ENCODE measurements at regions not wholly inside any gene's neighbourhood (a gene's known extent, or its start where the extent isn't known, plus 50 kb on each side); places are given as distances from the start of the nearest gene placed in this dataset.
"Not testable (repeated sequence)": the region's sequence is repeated elsewhere in the genome, so short reads cannot be mapped to it uniquely, and the experiment has no call there.

DNA sequence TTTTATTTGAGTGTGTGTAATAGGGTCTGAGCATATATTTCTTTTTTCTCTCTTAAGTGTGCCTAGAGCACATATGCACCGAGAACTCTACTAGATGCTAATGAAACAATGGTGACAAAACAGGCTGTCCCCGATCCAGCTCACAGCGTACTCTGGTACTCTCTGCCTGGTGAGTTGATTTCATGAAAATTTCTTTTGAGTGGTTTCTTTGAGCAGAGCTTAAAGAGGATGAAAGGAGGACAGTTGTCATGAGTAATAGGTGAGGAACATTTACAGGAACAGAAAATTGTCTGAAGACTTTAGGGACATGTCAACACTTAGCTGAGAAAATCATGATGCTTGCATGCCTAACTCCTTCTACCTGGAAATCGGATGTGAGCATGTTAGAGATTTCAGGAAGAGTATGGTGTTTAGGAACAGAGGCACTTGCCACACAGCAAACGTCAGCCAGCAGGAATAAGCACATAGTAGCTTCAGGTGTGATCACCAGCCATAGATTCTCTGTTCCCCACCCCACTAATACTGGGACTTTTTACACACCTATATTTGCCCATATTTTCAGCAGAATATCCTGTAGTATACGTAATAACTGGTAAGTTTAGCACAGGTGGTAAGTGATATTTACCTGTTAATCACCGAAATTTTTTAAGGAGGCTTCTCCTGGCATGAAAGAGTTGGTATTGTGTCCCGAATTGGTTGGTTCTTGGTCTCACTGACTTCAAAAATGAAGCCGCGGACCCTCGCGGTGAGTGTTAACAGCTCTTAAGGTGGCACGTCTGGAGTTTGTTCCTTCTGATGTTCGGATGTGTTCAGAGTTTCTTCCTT, 111.1 kb downstream of the ZNF330 start:
- Mint-ChIP-seq H3K9me3 (no peaks in the 10 kb centered on the region), H3K36me3 (ENCODE audit: insufficient read depth in 2 of 2) (no peaks in the 10 kb centered on the region), H3K4me1 (ENCODE audit: low read depth) (no peaks in the 10 kb centered on the region), H3K27ac (no peak overlapping the region), H3K27me3 (ENCODE audit: low read depth) (peaks cover 23% of the 10 kb centered on the region), H3K4me3 (no peak overlapping the region)
- ATAC-seq (replicated peaks in 1 of 2) (no peak), DNase-seq (no peak)

DNA sequence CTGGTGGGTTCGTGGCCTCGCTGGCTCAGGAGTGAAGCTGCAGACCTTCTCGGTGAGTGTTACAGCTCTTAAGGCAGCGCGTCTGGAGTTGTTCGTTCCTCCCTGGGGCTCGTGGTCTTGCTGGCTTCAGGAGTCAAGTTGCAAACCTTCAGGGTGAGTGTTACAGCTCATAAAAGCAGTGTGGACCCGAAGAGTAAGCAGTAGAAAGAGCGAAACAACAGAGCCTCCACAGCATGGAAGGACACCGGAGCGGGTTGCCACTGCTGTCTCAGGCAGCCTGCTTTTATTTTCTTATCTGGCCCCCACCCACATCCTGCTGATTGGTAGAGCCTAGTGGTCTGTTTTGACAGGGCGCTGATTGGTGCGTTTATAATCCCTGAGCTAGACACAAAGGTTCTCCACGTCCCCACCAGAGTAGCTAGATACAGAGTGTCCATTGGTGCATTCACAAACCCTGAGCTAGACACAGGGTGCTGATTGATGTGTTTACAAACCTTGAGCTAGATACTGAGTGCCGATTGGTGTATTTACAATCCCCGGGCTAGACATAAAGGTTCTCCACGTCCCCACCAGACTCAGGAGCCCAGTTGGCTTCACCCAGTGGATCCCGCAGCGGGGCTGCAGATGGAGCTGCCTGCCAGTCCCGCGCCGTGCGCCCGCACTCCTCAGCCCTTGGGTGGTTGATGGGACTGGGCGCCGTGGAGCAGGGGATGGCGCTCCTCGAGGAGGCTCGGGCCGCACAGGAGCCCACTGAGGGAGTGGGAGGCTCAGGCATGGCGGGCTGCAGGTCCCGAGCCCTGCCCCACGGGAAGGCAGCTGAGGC, 111.9 kb downstream of the ZNF330 start:
- ATAC-seq (replicated peaks in 1 of 2); H3K36me3 Mint-ChIP-seq (ENCODE audit: insufficient read depth in 2 of 2); H3K4me3 Mint-ChIP-seq; H3K9me3 Mint-ChIP-seq; H3K4me1 Mint-ChIP-seq (ENCODE audit: low read depth); H3K27ac Mint-ChIP-seq; DNase-seq: not testable (repeated sequence)
- H3K27me3 Mint-ChIP-seq (ENCODE audit: low read depth), result peaks cover 23% of the 10 kb centered on the region

DNA sequence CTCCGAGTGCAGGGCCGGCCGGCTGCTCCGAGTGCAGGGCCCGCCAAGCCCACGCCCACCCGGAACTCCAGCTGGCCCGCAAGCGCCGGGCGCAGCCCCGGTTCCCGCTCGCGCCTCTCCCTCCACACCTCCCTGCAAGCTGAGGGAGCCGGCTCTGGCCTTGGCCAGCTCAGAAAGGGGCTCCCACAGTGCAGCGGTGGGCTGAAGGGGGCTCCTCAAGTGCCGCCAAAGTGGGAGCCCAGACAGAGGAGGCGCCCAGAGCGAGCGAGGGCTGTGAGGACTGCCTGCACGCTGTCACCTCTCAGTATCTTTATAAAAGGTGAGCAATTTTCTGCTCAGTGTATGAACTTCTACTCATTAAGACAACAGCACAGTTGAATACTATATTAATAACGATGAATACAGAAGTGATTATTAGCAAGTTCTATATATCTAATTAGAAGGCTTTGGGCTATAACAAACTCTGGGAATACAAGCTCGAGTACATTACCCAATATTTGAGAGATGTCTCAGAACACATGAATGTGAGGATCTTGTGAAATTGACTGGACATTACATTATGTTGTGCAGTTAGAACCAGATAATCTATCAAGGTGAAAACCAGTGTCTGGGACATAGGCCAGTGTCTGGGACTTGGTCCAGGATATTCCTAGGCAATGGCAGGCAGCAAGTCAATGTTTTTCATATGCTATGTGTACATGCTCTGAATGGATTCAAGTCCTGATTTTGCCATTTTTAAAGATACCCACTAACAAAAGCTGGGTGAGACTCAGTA, 112.9 kb downstream of the ZNF330 start:
- H3K36me3 Mint-ChIP-seq (ENCODE audit: insufficient read depth in 2 of 2); H3K9me3 Mint-ChIP-seq; H3K27ac Mint-ChIP-seq; ATAC-seq (replicated peaks in 1 of 2); H3K4me1 Mint-ChIP-seq (ENCODE audit: low read depth); DNase-seq: not testable (repeated sequence)
- Mint-ChIP-seq H3K4me3 (peak overlapping the region; percentile 36 to 37), H3K27me3 (ENCODE audit: low read depth) (peaks cover 23% of the 10 kb centered on the region)

DNA sequence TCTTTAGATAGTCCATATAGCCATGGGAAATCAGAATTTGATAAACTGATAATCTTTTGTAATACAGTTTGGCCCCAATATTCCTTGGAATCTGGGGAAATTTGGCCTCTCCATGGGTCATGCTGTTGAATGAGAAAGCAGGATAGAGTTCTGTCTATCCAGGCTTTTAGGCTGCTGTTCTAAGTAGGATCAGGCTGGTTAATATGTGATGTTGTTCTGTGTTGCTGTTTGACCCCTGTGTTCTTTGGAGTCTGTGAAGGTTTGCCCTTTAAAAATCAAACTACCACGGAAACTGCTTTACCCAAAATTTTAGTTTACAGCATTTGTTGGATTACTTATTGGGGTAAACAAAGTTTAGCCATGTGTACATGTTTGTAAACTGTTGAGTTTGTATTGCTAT, 114.5 kb downstream of the ZNF330 start:
- no peak for ATAC-seq (replicated peaks in 1 of 2)
- DNase-seq, result no peak
- Mint-ChIP-seq H3K4me3 (no peak overlapping the region), H3K9me3 (no peaks in the 10 kb centered on the region), H3K4me1 (ENCODE audit: low read depth) (no peaks in the 10 kb centered on the region), H3K36me3 (ENCODE audit: insufficient read depth in 2 of 2) (no peaks in the 10 kb centered on the region), H3K27me3 (ENCODE audit: low read depth) (peaks cover 22% of the 10 kb centered on the region), H3K27ac (no peak overlapping the region)

DNA sequence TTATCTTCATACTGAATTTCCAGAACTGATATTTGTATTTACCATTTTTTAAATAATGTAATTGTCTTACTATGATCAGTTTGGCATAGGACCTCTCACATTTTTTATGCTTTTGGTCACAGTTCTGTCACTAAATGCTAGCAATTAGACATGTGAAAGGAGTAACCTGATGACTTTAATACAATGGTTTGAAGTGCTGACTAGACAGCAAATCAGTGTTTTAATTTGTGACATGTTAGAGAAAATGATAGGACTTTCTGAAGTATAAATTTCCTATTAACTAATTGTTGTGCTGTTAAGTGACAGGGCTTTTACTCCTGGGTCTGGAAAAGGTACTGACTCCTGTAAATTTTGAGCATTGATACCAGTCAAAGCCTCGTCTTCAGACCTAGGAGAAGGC, 117.5 kb downstream of the ZNF330 start:
- H3K4me1 Mint-ChIP-seq (ENCODE audit: low read depth), result no peaks in the 10 kb centered on the region
- ATAC-seq (replicated peaks in 1 of 2) (no peak), DNase-seq (no peak)
- H3K36me3 Mint-ChIP-seq (ENCODE audit: insufficient read depth in 2 of 2), result no peaks in the 10 kb centered on the region
- H3K27ac Mint-ChIP-seq, result no peak overlapping the region
- peaks cover 16% of the 10 kb centered on the region for H3K27me3 Mint-ChIP-seq (ENCODE audit: low read depth)
- no peak overlapping the region for H3K4me3 Mint-ChIP-seq
- H3K9me3 Mint-ChIP-seq, result no peaks in the 10 kb centered on the region

DNA sequence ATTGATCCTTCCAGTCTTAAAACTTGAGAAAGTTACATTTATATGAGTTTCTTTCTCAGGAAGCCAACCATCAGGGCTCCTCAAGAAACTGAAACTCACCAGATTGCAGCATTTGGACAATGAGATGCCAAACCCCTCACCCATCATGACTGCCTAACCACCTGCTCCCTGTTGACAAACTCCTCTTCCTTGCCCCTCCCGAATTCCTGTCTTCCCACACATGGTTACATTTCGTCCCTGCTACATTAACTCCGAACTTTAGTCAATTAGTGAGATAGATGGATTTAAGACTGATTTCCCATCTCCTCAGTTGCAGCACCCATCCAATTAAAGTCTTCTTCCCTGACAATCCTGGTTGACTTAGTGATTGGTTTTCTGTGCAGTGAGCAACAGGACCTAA, 118.7 kb downstream of the ZNF330 start:
- ATAC-seq (replicated peaks in 1 of 2) (no peak), DNase-seq (no peak)
- Mint-ChIP-seq H3K4me3 (no peak overlapping the region), H3K27ac (no peak overlapping the region), H3K9me3 (no peaks in the 10 kb centered on the region), H3K27me3 (ENCODE audit: low read depth) (peaks cover 16% of the 10 kb centered on the region), H3K4me1 (ENCODE audit: low read depth) (no peaks in the 10 kb centered on the region), H3K36me3 (ENCODE audit: insufficient read depth in 2 of 2) (no peaks in the 10 kb centered on the region)

DNA sequence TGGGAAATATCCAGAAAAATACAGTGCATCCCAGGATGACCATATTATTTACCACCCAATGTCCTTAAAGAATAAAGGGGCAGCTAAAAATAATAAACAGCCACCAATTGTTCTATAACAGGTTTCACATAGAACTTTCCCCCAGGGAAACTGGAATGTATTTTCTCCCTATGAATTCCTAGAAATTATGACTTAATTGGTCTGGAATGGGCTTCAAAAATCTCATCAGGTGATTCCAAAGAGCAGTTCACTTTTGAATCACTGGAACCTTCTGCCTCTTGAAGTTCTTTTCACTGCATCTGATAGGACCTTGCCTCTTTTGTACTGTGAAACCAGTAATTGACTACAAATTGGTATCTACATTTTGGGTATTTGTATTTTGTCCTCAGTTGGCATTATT, 119.3 kb downstream of the ZNF330 start:
- H3K4me1 Mint-ChIP-seq (ENCODE audit: low read depth), result no peaks in the 10 kb centered on the region

DNA sequence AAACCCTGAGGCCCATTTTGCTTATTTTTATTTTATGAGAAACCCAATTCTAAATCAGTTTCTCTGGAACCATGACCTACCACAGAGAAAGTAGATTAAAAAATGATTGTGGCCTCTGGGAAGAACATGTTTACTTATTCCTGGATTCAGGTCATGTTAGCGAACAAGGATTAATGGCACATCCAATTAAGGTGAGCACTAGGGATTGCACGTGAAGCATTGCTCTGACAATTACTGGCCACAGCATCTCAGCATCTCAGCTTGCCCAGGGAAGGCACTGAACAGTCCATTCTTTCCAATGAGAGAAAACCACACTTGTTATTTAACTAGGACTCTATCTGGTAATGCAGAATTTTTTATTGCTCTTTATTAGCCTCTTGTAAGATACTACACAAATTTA, 119.8 kb downstream of the ZNF330 start:
- Mint-ChIP-seq H3K27me3 (ENCODE audit: low read depth) (peaks cover 16% of the 10 kb centered on the region), H3K9me3 (no peaks in the 10 kb centered on the region), H3K4me3 (no peak overlapping the region), H3K27ac (no peak overlapping the region), H3K4me1 (ENCODE audit: low read depth) (no peaks in the 10 kb centered on the region), H3K36me3 (ENCODE audit: insufficient read depth in 2 of 2) (no peaks in the 10 kb centered on the region)
- no peak for DNase-seq
- ATAC-seq (replicated peaks in 1 of 2), result no peak

More for the DNA sequence above, 119.3 kb downstream of the ZNF330 start:
- Mint-ChIP-seq H3K9me3 (no peaks in the 10 kb centered on the region), H3K27ac (no peak overlapping the region), H3K27me3 (ENCODE audit: low read depth) (peaks cover 16% of the 10 kb centered on the region), H3K36me3 (ENCODE audit: insufficient read depth in 2 of 2) (no peaks in the 10 kb centered on the region), H3K4me3 (no peak overlapping the region)
- DNase-seq (no peak), ATAC-seq (replicated peaks in 1 of 2) (no peak)

DNA sequence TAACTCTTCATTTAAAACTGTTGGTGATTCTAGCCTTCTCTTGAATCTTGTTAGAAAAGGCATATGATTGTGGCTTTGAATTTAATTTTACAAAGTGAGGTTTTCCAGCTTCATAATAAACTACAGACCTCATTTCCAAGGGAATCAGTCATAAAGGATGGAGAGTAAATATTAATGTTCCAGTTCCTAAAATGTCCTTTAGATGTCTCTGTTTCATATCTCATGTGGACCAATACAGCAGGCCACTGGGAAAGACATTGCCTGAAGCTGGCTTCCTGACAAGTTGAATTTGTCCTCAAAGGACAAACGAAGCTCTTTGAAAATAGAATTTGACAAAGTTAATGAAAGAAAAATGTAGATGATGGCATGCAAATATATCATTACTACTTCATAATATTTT, 125.4 kb downstream of the ZNF330 start:
- DNase-seq, result no peak
- H3K9me3 Mint-ChIP-seq, result no peaks in the 10 kb centered on the region

DNA sequence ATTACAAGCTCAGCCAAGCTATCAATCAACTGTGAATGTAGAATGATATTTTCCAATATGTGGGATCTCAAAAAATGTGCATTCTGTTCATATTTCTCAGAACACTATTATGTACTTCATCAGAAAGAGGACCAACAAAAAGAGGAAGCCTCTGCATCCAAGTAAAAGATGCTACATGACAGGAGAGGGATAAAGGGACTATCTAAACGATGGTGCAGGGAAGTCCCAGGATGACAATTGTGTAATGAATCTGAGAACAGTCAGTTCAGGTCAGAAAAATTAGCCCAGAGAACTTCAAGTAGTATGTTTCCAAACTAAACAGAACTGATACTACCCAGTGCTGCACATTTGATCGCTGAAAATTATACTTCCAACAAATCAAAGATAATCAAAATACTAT, 127.0 kb downstream of the ZNF330 start:
- Mint-ChIP-seq H3K27ac (no peak overlapping the region), H3K4me1 (ENCODE audit: low read depth) (no peaks in the 10 kb centered on the region), H3K4me3 (no peak overlapping the region), H3K27me3 (ENCODE audit: low read depth) (no peaks in the 10 kb centered on the region), H3K36me3 (ENCODE audit: insufficient read depth in 2 of 2) (no peaks in the 10 kb centered on the region), H3K9me3 (no peaks in the 10 kb centered on the region)
- ATAC-seq (replicated peaks in 1 of 2), result no peak
- DNase-seq, result no peak

More for the DNA sequence above, 125.4 kb downstream of the ZNF330 start:
- H3K27me3 Mint-ChIP-seq (ENCODE audit: low read depth), result peaks cover 3% of the 10 kb centered on the region
- no peaks in the 10 kb centered on the region for H3K36me3 Mint-ChIP-seq (ENCODE audit: insufficient read depth in 2 of 2)
- no peak for ATAC-seq (replicated peaks in 1 of 2)
- no peaks in the 10 kb centered on the region for H3K4me1 Mint-ChIP-seq (ENCODE audit: low read depth)
- no peak overlapping the region for H3K4me3 Mint-ChIP-seq
- H3K27ac Mint-ChIP-seq, result no peak overlapping the region

DNA sequence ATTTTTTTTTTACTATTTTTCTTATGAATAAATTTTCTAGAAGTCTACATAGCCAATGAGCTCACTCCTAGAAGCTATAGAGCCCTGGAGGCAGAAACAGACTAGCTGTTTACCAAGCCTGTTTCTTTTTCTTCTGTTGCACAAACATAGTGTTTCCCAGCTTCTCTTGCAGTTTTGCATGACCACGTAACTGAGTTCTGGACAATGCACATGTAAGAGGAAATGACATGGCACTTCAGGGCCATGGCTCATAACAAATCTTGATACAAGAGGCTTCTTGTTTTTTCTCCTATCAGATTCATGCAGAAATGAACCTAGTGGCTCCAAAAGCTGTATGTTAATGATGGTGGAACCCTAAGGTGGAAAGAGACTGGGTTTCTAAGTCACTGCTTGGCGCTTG, 127.4 kb downstream of the ZNF330 start:
- no peak for ATAC-seq (replicated peaks in 1 of 2)
- H3K4me1 Mint-ChIP-seq (ENCODE audit: low read depth), result no peaks in the 10 kb centered on the region
- H3K36me3 Mint-ChIP-seq (ENCODE audit: insufficient read depth in 2 of 2), result no peaks in the 10 kb centered on the region
- DNase-seq, result no peak
- no peak overlapping the region for H3K4me3 Mint-ChIP-seq
- no peaks in the 10 kb centered on the region for H3K27me3 Mint-ChIP-seq (ENCODE audit: low read depth)
- H3K27ac Mint-ChIP-seq, result no peak overlapping the region
- no peaks in the 10 kb centered on the region for H3K9me3 Mint-ChIP-seq

DNA sequence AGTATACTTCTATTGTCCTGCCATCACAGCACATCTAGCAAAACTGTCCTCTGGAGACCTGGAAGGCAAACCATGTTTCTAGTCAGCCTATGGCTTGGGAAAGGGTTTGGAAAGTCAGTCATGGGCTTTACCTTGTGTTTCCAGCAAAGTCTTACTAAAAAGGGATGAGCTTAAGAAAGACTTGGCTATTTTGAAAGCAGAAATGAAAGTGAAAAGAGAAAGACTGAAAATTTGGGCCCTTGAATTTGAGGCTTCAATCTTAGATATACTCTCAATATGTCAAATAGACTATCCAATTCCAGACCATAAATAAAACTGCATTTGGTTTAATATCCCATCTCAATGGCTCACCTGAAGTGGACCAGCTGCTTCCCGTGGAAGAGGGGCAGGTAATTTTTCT, 127.9 kb downstream of the ZNF330 start:
- DNase-seq (no peak), ATAC-seq (replicated peaks in 1 of 2) (no peak)
- H3K36me3 Mint-ChIP-seq (ENCODE audit: insufficient read depth in 2 of 2), result no peaks in the 10 kb centered on the region
- no peak overlapping the region for H3K27ac Mint-ChIP-seq
- no peaks in the 10 kb centered on the region for H3K4me1 Mint-ChIP-seq (ENCODE audit: low read depth)
- no peak overlapping the region for H3K4me3 Mint-ChIP-seq
- no peaks in the 10 kb centered on the region for H3K27me3 Mint-ChIP-seq (ENCODE audit: low read depth)
- H3K9me3 Mint-ChIP-seq, result no peaks in the 10 kb centered on the region

DNA sequence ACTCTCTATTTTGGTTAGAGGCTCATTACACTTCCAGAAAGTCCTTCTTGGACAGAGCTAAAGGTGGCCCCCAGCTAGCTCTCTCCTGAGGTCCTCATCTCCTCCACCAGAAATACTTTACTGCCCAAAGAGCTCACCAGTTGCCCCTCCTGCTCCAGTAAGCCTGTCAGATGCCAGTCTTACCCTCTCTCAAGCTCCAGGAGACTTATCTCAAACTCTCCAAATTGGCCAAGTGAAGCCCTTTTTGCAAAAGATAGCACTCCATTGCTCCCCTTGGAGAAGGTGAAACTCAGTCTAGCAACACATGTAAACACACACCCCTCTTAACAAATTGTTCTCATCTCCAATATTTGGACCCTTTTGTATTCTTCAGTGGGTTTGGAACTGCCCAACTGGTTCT, 128.5 kb downstream of the ZNF330 start:
- DNase-seq (no peak), ATAC-seq (replicated peaks in 1 of 2) (no peak)
- Mint-ChIP-seq H3K27me3 (ENCODE audit: low read depth) (no peaks in the 10 kb centered on the region), H3K4me3 (no peak overlapping the region), H3K36me3 (ENCODE audit: insufficient read depth in 2 of 2) (no peaks in the 10 kb centered on the region), H3K4me1 (ENCODE audit: low read depth) (no peaks in the 10 kb centered on the region), H3K27ac (no peak overlapping the region), H3K9me3 (no peaks in the 10 kb centered on the region)
